PC-9 (cell line): ENCODE measurements at regions not wholly inside any gene's neighbourhood (a gene's known extent, or its start where the extent isn't known, plus 50 kb on each side); places are given as distances from the start of the nearest gene placed in this dataset.
A peak's percentile ranks its signal among the peaks of the same experiment; 100 is the strongest.

Source experiments
- BruUV-seq: library from RNA; stranded (reverse); fragments of 400-500 nt; replicated peaks from 2 replicates; lab custom pipeline; 2021; lab: Mats Ljungman, UMichigan
- CTCF ChIA-PET: fragments of 300-600 bp; sonication (Branson Sonifier 250); formaldehyde crosslinking; loops from one replicate; lab custom pipeline; 2022; ENCODE audit warnings: antibody characterized with exemption; lab: Charles Lee
- POLR2A ChIA-PET: fragments of 300-600 bp; sonication (Branson Sonifier 250); formaldehyde crosslinking; loops from one replicate; lab custom pipeline; 2022; ENCODE audit warnings: antibody characterized with exemption; ENCODE audit not compliant: unreplicated experiment; lab: Charles Lee
- DNase-seq, 2 experiments: peaks; one replicate each; pipeline versions ENCODE4 v3.0.0 to v3.0.0-alpha.2; 2015 to 2022; ENCODE audit warnings: mixed read lengths in 1 of 2
- H2AFZ ChIP-seq: fragments of 200-600 bp; sonication (generic); 2 replicates; pipeline ENCODE4 v1.8.1; 2017; ENCODE audit warnings: antibody characterized with exemption
- H3F3A ChIP-seq: fragments of 200-600 bp; sonication (generic); 2 replicates; pipeline ENCODE4 v1.8.1; 2017; ENCODE audit warnings: antibody characterized with exemption, mild to moderate bottlenecking, low read depth; ENCODE audit not compliant: insufficient read depth
- H3K27ac ChIP-seq: fragments of 200-600 bp; sonication (generic); 2 replicates; pipeline ENCODE4 v1.6.1; 2016; ENCODE audit warnings: mixed run types
- H3K27me3 ChIP-seq: fragments of 200-600 bp; sonication (generic); 2 replicates; pipeline ENCODE4 v1.6.1; 2016; ENCODE audit warnings: low read depth, mixed run types; ENCODE audit not compliant: insufficient read depth
- H3K36me3 ChIP-seq: fragments of 200-600 bp; sonication (generic); 2 replicates; pipeline ENCODE4 v1.6.1; 2016; ENCODE audit warnings: low read depth, mixed run types
- H3K4me1 ChIP-seq: fragments of 200-600 bp; sonication (generic); replicated peaks from 2 replicates; pipeline ENCODE4 v1.6.1; 2016; ENCODE audit warnings: mixed run types; ENCODE audit not compliant: insufficient read depth
- H3K4me2 ChIP-seq: fragments of 200-600 bp; sonication (generic); 2 replicates; pipeline ENCODE4 v1.6.1; 2017; ENCODE audit warnings: mixed run types
- H3K4me3 ChIP-seq: fragments of 200-600 bp; sonication (generic); 2 replicates; pipeline ENCODE4 v1.6.1; 2016; ENCODE audit warnings: mixed run types
- H3K79me2 ChIP-seq: fragments of 200-600 bp; sonication (generic); 2 replicates; pipeline ENCODE4 v1.6.1; 2017; ENCODE audit warnings: low read depth, mixed run types
- H3K9me2 ChIP-seq: fragments of 200-600 bp; sonication (generic); 2 replicates; pipeline ENCODE4 v1.8.1; 2017; ENCODE audit warnings: mild to moderate bottlenecking; ENCODE audit not compliant: insufficient read depth
- H3K9me3 ChIP-seq: fragments of 200-600 bp; sonication (generic); 2 replicates; pipeline ENCODE4 v1.8.1; 2016; ENCODE audit warnings: low read depth; ENCODE audit not compliant: insufficient read depth
- H4K20me1 ChIP-seq: fragments of 200-600 bp; sonication (generic); 2 replicates; pipeline ENCODE4 v1.8.1; 2017; ENCODE audit not compliant: insufficient read depth
- EZH2 ChIP-seq: fragments of 200-600 bp; sonication (generic); IDR thresholded peaks from 2 replicates; pipeline ENCODE4 v1.8.0; 2017; ENCODE audit warnings: antibody characterized with exemption, low read depth
- intact Hi-C: fragments of 100-400 bp; cut with micrococcal nuclease; formaldehyde crosslinking; loops from one replicate; pipeline ENCODE4 v1.10.0; 2022; ENCODE audit not compliant: unreplicated experiment
- TF ChIP-seq, protein P1 (sequence below): fragments of 200-600 bp; sonication (generic); conservative IDR thresholded peaks from 2 replicates; pipeline ENCODE4 v1.6.1; 2017; ENCODE audit warnings: mixed run types, antibody characterized with exemption, mild to moderate bottlenecking, moderate library complexity

DNA sequence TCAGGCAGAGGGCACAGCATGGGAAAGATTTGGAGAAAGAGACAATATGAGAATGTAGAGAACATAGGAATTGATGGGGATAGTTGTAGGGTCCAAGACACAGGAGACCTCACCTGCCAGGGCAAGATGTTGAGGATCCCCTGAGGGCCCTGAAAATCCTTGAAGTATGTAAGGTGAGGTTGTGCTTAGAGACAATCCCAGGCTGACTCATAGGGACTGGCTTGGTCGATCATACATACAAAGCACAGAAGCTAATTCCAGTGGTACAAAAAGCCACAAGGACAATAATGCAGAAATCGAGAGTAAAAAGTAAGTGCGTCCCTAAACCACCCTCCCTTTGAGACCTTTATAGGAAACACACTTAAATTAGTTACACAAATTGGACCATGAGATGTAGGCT is 468.2 kb downstream of the MIAT start:
- Histone ChIP-seq H3K79me2 (no peaks in the 10 kb centered on the region), H3K9me2 (no peaks in the 10 kb centered on the region), H3K4me1 (peaks cover 43% of the 10 kb centered on the region), H4K20me1 (no peaks in the 10 kb centered on the region), H3K4me2 (no peak overlapping the region), H3K27ac (no peak overlapping the region), H3K9me3 (no peaks in the 10 kb centered on the region; the same call in 1 of the 2 replicates), H3K27me3 (no peaks in the 10 kb centered on the region), H3K4me3 (no peak overlapping the region), H3F3A (peaks cover 18% of the 10 kb centered on the region), H2AFZ (no peak overlapping the region), H3K36me3 (no peaks in the 10 kb centered on the region)
- intact Hi-C loops, result no loop called here
- no TSS peak for BruUV-seq
- peak in 1 of 2 experiments; percentile 51 for DNase-seq
- TF ChIP-seq, protein P1, sequence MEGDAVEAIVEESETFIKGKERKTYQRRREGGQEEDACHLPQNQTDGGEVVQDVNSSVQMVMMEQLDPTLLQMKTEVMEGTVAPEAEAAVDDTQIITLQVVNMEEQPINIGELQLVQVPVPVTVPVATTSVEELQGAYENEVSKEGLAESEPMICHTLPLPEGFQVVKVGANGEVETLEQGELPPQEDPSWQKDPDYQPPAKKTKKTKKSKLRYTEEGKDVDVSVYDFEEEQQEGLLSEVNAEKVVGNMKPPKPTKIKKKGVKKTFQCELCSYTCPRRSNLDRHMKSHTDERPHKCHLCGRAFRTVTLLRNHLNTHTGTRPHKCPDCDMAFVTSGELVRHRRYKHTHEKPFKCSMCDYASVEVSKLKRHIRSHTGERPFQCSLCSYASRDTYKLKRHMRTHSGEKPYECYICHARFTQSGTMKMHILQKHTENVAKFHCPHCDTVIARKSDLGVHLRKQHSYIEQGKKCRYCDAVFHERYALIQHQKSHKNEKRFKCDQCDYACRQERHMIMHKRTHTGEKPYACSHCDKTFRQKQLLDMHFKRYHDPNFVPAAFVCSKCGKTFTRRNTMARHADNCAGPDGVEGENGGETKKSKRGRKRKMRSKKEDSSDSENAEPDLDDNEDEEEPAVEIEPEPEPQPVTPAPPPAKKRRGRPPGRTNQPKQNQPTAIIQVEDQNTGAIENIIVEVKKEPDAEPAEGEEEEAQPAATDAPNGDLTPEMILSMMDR, result no peak
- TF ChIP-seq EZH2, result no peak
- ChIA-PET CTCF (no interaction called here), POLR2A (no interaction called here)

DNA sequence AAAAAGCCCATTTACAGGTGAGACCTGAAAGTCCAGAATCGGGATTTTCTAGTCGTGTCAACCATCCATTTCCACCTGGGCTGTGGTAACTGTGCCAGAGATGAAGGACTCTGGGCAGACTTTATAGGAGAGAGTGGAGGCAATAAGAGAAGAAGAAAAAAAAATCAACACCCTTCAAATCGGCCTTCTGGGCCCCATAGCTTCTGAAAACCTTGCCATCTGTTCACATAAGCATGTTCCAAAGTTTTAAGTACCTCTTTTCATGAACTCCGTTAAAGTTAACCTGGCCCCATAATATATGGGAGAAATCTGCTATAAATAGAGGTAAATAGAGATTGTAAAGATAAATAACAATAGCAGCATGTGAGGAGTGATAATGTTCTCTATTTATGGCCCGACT is 470.5 kb downstream of the MIAT start:
- Histone ChIP-seq H3K4me2 (no peak overlapping the region), H3K79me2 (no peaks in the 10 kb centered on the region), H4K20me1 (no peaks in the 10 kb centered on the region), H3K4me3 (no peak overlapping the region), H3F3A (peaks cover 33% of the 10 kb centered on the region), H3K27me3 (no peaks in the 10 kb centered on the region), H3K9me3 (no peaks in the 10 kb centered on the region), H3K4me1 (peaks cover 65% of the 10 kb centered on the region), H2AFZ (no peak overlapping the region), H3K27ac (peak overlapping the region; percentile 73; the same call in 1 of the 2 replicates), H3K36me3 (no peaks in the 10 kb centered on the region), H3K9me2 (no peaks in the 10 kb centered on the region)
- POLR2A ChIA-PET, result no interaction called here
- no peak for DNase-seq
- TF ChIP-seq EZH2, result no peak
- TF ChIP-seq, protein P1, result no peak
- BruUV-seq, result no TSS peak
- intact Hi-C loops, result no loop called here
- CTCF ChIA-PET, result interaction anchor here (0.7 kb wide), 1 partner anchor 87 kb away, joined by 3 read pairs; no protein-coding TSS in a partner anchor

DNA sequence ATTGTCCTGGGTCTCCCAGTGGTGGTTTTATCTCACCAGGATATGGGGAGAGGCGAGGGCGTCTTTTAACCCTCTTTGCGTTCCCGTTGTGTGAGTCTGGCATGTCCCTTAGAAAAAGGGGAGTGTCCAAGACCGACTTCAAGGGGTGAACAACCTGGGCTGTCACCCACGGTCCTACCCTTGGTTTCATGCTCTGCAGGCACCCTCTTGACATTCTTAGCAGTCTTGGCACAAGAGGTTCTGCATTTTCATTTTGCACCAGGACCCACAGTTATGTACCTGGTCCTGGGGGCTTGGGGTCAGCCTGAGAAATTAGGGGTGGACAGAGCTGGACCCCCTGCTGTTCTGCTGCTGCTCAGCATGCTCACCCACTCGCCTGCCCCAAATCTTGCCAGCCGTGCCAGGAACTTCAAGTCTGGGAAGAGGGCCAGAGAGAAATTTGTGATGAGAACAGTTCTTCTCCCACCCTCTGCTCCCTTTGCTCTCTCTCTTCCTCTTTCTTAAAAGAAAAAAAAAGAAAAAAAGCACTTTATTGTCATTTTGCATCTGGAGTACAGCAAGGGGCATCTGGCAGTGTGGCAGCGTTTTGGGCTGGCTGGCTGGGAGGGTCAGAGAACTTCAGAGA is 471.2 kb downstream of the MIAT start:
- ChIA-PET POLR2A (no interaction called here), CTCF (no interaction called here)
- Histone ChIP-seq H3K79me2 (no peaks in the 10 kb centered on the region), H3F3A (peaks cover 38% of the 10 kb centered on the region), H3K9me2 (no peaks in the 10 kb centered on the region), H3K27ac (peak overlapping the region; percentile 73), H3K36me3 (no peaks in the 10 kb centered on the region), H3K4me2 (peak overlapping the region; percentile 45), H3K4me1 (peaks cover 72% of the 10 kb centered on the region), H3K27me3 (no peaks in the 10 kb centered on the region), H4K20me1 (no peaks in the 10 kb centered on the region), H3K9me3 (no peaks in the 10 kb centered on the region), H3K4me3 (no peak overlapping the region), H2AFZ (no peak overlapping the region)
- TF ChIP-seq, protein P1, result no peak
- no peak for TF ChIP-seq EZH2
- no TSS peak for BruUV-seq
- intact Hi-C loops, result no loop called here
- DNase-seq, result no peak
